Vagina (tissue), 2 donors: ENCODE measurements at regions not wholly inside any gene's neighbourhood (a gene's known extent, or its start where the extent isn't known, plus 50 kb on each side); places are given as distances from the start of the nearest gene placed in this dataset.

Experiments
- CTCF ChIP-seq, 3 experiments: fragments of 450-650 bp in 2 of 3; fragments of 200-600 bp in 1 of 3; sonication (generic) in 1 of 3; IDR thresholded peaks; one replicate each; pipeline ENCODE4 v1.5.1; 2017 to 2019; ENCODE audit warnings: antibody characterized with exemption in 3 of 3, mild to moderate bottlenecking in 2 of 3, moderate library complexity in 2 of 3
- POLR2A ChIP-seq, 2 donors: fragments of 450-650 bp; IDR thresholded peaks; one replicate each; pipeline ENCODE4 v1.6.1; 2017; ENCODE audit warnings: antibody characterized with exemption in 2 of 2, mild to moderate bottlenecking in 2 of 2, moderate library complexity in 2 of 2

GRCh38 chr7:89623018-89623672 lies 531.1 kb upstream of the STEAP1 start:
- TF ChIP-seq CTCF (IDR thresholded peaks at IDR 0.05), result peak; percentile 3 to 26 (median 24)
- no peak for TF ChIP-seq POLR2A (IDR thresholded peaks at IDR 0.05)
